Islet of Langerhans (tissue), 1 donor: ENCODE measurements at regions not wholly inside any gene's neighbourhood (a gene's known extent, or its start where the extent isn't known, plus 50 kb on each side); places are given as distances from the start of the nearest gene placed in this dataset.

Experiments used
- FAIRE-seq: peaks from one replicate; lab custom pipeline; 2011; peaks lifted over from hg19 to GRCh38; lab: Jason Lieb, UNC

DNA sequence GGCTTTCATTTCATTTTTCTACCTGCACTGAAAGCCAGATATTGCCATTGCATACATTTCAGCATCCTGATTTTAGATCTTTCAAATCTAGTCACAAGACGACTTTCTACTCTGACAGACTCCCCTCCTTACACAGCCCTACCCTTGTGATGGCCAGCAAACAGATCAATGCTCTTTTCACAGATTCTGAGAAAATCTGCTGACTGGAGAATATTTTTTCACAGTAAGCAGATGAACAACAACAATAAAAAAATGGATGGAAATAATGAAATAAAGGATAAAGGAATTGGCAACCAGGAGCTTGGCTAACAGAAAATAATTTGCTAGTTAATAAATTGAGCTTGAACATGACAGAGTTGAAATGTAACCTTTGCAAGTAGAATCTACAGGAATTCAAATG, 527.2 kb downstream of the IRS1 start:
- no peak for FAIRE-seq

GRCh38 chr2:226270285-226271058, 529.1 kb downstream of the IRS1 start:
- no peak for FAIRE-seq

GRCh38 chr2:226267516-226268289, 531.9 kb downstream of the IRS1 start:
- FAIRE-seq, result no peak

DNA sequence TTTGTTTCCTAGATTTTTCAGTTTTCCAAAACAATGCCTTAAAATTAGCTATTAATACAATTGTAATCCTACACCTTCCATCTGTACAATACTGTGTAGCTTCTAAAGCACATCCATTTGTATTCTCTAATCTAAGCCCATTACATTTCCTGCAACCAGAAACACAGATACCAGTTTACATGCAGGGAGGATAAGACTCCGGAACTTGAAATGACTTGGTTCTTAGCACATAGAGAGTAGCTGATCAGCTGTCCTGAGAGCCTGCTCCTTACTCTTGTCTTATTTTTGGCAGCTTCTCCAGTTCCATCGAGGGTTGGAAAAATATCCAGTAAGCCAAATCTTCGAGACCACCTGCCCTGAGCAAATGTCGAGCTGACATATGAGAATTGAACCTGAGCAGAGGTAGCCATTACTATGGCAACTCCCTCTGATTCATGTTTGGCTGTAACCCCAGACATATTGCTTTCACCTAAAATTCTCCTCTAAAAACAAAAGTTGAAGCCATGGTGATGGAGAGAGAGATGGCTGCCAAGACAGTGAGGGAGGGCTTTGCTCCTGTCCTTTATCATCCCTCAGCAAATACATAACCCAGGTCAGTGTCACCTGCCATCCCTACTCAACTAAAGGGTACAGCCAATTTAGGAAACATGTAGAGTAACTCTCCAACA, 542.8 kb downstream of the IRS1 start:
- FAIRE-seq, result no peak

DNA sequence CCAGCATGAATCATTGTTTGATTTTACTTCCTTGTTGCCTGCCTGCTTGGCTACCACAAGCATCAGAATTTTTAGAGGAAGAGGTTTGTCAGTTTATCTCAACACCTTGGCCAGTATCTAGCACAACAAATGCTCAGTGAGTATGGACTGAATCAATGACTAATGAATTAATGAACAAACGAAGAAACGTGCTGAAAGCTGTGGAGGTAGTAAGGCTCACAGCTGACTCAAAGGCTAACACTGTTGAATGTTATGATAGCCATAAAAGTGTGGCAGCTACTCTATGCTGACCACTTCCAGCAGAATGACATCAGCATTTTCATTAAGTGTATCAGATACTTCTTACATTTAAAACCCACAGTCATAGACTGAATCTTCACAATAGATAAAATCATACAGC, 543.4 kb downstream of the IRS1 start:
- FAIRE-seq, result peak; percentile 68

GRCh38 chr2:226251661-226252060, 548.0 kb downstream of the IRS1 start:
- FAIRE-seq, result no peak

DNA sequence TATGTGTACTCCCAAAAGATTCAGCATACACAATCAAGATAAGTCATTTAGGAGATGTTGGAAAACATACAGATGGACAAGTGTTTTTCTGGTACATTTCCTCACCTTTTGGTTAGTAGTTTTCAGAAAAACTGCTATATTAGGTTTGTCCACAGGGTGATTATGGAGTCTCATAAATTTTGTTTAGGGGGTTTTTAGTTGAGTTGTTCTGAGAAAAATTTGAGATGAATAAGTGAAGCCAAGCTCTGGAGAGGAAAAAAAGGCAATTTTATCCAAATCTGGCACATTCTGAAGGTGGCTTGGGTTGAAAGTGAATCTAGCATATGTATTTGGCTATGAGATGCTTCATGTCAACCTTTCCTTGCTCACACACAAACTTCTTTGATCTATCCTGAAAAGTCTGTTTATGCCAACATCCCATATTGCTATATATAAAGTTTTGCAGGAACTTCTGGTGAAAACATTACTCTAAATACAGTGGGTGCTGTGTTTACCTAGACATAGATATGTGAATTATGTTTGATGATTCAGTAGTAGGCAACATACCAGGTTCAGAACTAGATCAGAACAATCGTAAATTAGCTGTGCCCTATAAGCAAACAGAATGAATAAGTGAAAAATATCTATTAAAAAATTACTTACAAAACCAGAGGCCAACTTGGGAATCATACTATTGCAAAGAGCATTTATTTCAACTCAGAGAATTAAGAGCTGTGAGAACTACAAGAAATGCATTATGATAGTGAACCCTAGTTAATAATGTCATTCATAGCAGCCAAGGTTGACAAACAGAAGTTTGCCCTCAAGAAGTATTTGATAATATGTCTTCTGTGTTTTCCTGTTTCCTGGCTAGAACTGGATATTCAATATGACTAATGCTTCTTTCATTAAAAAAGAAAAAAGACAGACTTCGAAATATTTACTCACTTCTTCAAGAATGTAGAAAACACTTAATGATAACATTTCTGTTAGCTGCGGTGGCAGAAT, 552.0 kb downstream of the IRS1 start:
- peak; percentile 60 for FAIRE-seq

GRCh38 chr2:226234187-226234586, 565.4 kb downstream of the IRS1 start:
- no peak for FAIRE-seq

DNA sequence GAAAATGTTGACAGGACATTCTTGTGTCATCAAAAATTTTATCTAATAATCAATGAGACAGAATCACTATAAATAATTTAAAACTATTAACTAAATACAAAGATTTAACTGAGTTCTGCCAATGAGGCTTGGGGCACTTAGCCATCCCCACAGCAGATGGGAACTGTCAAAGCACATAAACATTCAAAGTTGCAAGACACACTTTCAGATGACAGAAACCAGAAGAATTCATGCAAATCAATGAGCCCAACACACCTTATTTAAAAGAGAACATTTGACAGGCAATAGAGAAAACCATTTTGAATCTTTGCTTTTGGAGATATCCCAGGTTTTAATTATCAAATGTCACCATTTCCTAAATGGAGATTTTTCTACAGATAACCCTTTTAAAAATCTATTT, 566.2 kb downstream of the IRS1 start:
- FAIRE-seq, result no peak

GRCh38 chr2:226228080-226228479, 571.5 kb downstream of the IRS1 start:
- no peak for FAIRE-seq

- no peak for FAIRE-seq
These were observed 572.3 kb downstream of the IRS1 start for GRCh38 chr2:226227341-226227740.

- no peak for FAIRE-seq
These were observed 575.9 kb downstream of the IRS1 start for GRCh38 chr2:226223704-226224103.

- FAIRE-seq, result no peak
These were observed 579.1 kb downstream of the IRS1 start for GRCh38 chr2:226220511-226220910.

- FAIRE-seq, result no peak
These were observed 582.4 kb downstream of the IRS1 start for GRCh38 chr2:226217191-226217590.

DNA sequence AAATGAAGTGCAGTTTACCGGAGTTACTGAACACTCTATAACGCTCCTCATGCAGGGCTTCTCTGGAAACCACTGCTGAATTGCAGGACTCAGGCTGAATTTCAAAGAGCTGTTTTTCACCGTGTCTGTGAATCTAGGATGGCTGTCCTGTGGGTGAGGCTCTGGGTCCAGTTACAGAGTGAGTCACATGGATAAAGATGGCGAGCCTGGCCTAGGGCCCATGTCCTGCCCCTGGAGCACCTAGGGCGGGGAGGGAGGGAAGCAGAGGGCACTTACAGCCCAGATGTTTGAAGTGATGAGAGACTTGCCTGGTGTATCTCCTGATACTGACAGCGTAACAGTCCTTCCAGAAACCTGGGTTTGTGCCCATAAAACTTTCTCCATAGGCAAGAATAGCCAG, 583.0 kb downstream of the IRS1 start:
- FAIRE-seq, result no peak

DNA sequence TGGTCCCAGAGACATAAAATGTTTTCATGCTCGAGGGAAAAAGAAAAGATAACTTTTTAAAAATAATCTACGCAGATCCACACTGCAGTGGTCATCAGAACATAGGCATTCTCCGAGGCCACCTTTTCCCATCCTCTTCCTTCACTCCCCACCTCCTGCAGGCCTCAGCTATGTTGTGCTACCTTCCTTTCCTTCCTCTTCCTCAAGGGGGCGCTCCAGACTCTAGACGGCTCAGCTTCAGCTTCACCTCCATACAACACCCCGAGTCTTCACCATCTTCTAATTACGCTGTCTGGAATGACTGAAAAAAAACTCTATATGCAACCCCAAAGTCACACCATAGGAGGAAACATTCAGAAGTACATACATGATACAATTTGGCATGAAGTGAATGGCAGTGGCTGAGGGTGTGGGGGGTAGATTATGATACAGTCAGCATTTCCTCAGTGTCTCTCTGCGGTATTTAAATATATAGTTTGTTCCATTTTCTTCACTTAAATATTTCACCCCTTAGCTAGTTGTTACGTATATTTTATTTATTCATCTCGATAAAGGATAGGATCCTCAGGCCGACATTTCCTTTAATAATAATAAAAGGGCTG, 583.6 kb downstream of the IRS1 start:
- FAIRE-seq, result peak; percentile 72

DNA sequence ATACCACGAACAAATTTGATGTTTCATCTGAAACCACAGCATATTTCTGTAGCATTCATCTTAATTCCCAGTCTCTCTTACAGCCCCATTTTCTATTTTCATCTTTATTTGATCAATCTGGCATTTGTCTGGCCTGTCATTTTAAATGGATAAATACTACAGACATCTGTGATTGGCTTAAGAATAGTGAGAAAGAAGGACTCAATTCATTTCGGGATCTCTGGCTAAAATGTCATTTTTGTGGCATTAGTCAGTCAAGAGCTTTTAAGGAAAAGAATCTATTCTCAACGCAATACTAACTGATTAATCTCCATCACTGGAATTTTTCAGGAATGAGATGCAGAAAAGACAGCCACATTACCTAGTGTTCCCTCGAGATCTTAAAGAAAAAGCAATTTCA, 585.9 kb downstream of the IRS1 start:
- no peak for FAIRE-seq

- FAIRE-seq, result no peak
These were observed 588.2 kb downstream of the IRS1 start for GRCh38 chr2:226211439-226211838.

GRCh38 chr2:226208726-226209125, 590.9 kb downstream of the IRS1 start:
- no peak for FAIRE-seq

DNA sequence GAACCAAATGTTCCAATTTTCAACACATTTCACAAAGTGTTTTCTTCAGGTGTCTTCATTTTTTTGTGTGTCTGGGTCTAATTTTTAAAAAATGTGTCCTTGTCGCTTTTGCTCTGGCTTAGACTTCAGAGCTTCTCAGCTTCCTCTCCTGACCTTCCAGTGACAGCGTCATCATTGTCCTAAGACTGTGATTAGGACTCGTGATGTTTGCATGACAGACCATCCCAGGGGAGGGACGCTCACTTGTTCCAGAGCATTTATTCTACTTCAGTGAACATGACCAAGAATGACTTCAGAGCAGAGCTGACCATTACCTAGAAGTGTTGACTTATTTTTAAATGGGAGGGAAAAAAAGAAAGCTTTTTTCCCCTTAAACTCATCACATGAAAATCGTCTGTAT, 591.9 kb downstream of the IRS1 start:
- FAIRE-seq, result no peak

- FAIRE-seq, result no peak
These were observed 600.1 kb downstream of the IRS1 start for GRCh38 chr2:226199555-226199954.

DNA sequence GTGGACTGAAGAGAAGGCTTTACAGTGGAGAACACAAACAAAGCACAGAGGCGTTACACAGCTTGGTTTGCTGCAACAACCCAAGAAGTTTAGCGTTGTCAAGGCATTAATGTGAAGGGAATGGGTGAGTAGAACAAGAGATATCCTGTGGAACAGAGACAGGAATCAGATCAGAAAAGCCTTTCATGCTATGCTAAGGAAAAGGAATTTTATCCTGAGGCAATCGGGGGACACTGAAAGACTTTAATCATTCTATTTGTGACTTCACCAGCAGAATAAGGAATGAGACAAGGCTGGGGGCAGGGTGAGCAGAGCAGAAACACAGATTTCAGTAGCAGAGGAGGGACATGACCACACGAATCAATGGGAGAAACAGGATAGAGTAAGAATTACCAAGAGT, 600.7 kb downstream of the IRS1 start:
- FAIRE-seq, result no peak
